ENCODE measurements at regions not wholly inside any gene's neighbourhood (a gene's known extent, or its start where the extent isn't known, plus 50 kb on each side); places are given as distances from the start of the nearest gene placed in this dataset.

GRCh38 chr1:87665151-87665550, 336.5 kb downstream of the LMO4 start:
- TF ChIP-seq EZH2phosphoT487 (IDR thresholded peaks at IDR 0.05; ENCODE audit: low read length) (no peak), CTCF (IDR thresholded peaks at IDR 0.05; ENCODE audit: low read length) (no peak), EZH2 (optimal IDR thresholded peaks at IDR 0.05; ENCODE audit: low read depth, low read length) (no peak)
